ENCODE measurements at regions not wholly inside any gene's neighbourhood (a gene's known extent, or its start where the extent isn't known, plus 50 kb on each side); places are given as distances from the start of the nearest gene placed in this dataset.

DNA sequence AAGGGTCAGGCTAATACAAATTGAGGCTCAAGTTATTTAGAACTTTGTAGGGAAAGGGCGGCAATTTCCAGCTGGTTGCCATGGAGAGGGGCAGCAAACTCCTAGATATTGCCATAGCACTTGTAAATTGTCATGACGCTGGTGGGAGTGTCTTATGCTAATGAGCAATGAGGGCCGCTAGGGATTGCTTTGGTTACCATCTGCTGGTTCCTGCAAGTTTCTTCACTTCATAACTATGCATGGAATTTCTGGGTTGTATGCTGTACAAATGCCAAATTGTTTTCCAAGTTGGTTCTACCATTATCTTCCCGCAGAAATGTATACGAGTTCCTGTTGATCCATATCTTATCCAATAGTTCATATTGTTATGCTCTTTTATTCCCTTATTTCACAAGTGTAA is 1339.4 kb downstream of the EFNB2 start:
- TF ChIP-seq CREB1 (CRISPR knock-in tag; IDR thresholded peaks at IDR 0.05; ENCODE audit: low read depth) (no peak), POLR2AphosphoS5 (IDR thresholded peaks at IDR 0.05; ENCODE audit: low read depth) (no peak)
- TF ChIP-seq, protein P1, sequence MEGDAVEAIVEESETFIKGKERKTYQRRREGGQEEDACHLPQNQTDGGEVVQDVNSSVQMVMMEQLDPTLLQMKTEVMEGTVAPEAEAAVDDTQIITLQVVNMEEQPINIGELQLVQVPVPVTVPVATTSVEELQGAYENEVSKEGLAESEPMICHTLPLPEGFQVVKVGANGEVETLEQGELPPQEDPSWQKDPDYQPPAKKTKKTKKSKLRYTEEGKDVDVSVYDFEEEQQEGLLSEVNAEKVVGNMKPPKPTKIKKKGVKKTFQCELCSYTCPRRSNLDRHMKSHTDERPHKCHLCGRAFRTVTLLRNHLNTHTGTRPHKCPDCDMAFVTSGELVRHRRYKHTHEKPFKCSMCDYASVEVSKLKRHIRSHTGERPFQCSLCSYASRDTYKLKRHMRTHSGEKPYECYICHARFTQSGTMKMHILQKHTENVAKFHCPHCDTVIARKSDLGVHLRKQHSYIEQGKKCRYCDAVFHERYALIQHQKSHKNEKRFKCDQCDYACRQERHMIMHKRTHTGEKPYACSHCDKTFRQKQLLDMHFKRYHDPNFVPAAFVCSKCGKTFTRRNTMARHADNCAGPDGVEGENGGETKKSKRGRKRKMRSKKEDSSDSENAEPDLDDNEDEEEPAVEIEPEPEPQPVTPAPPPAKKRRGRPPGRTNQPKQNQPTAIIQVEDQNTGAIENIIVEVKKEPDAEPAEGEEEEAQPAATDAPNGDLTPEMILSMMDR (conservative IDR thresholded peaks at IDR 0.05; ENCODE audit: low read depth in 2 of 2), result no peak

Data from GM23338 (cell line).